ENCODE measurements at regions not wholly inside any gene's neighbourhood (a gene's known extent, or its start where the extent isn't known, plus 50 kb on each side); places are given as distances from the start of the nearest gene placed in this dataset.

- H3K9me3 Mint-ChIP-seq, result no peaks in the 10 kb centered on the region
- H3K27ac Mint-ChIP-seq, result no peak overlapping the region
- no peaks in the 10 kb centered on the region for H3K27me3 Mint-ChIP-seq (ENCODE audit: insufficient read depth)
- H3K36me3 Mint-ChIP-seq (ENCODE audit: low read depth), result no peaks in the 10 kb centered on the region
- H3K4me1 Mint-ChIP-seq (ENCODE audit: low read depth), result peaks cover 10% of the 10 kb centered on the region; the same call in 1 of the 2 replicates
- TF ChIP-seq, protein P1, sequence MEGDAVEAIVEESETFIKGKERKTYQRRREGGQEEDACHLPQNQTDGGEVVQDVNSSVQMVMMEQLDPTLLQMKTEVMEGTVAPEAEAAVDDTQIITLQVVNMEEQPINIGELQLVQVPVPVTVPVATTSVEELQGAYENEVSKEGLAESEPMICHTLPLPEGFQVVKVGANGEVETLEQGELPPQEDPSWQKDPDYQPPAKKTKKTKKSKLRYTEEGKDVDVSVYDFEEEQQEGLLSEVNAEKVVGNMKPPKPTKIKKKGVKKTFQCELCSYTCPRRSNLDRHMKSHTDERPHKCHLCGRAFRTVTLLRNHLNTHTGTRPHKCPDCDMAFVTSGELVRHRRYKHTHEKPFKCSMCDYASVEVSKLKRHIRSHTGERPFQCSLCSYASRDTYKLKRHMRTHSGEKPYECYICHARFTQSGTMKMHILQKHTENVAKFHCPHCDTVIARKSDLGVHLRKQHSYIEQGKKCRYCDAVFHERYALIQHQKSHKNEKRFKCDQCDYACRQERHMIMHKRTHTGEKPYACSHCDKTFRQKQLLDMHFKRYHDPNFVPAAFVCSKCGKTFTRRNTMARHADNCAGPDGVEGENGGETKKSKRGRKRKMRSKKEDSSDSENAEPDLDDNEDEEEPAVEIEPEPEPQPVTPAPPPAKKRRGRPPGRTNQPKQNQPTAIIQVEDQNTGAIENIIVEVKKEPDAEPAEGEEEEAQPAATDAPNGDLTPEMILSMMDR (IDR thresholded peaks at IDR 0.05), result no peak
- no peak for DNase-seq
- H3K4me3 Mint-ChIP-seq, result no peak overlapping the region
Measured at GRCh38 chr1:208607616-208608015, 363.4 kb upstream of the PLXNA2 start.

- Mint-ChIP-seq H3K9me3 (peaks cover 13% of the 10 kb centered on the region), H3K27ac (no peak overlapping the region), H3K36me3 (ENCODE audit: low read depth) (no peaks in the 10 kb centered on the region), H3K4me1 (ENCODE audit: low read depth) (no peaks in the 10 kb centered on the region), H3K4me3 (no peak overlapping the region), H3K27me3 (ENCODE audit: insufficient read depth) (peaks cover 2% of the 10 kb centered on the region; the same call in 1 of the 2 replicates)
- no peak for DNase-seq
- TF ChIP-seq, protein P1 (IDR thresholded peaks at IDR 0.05), result no peak
Measured at GRCh38 chr1:208614610-208615009, 370.4 kb upstream of the PLXNA2 start.

GRCh38 chr1:208615371-208615770 is 371.2 kb upstream of the PLXNA2 start:
- H3K4me3 Mint-ChIP-seq, result no peak overlapping the region
- no peak overlapping the region for H3K27ac Mint-ChIP-seq
- peaks cover 4% of the 10 kb centered on the region for H3K27me3 Mint-ChIP-seq (ENCODE audit: insufficient read depth)
- peaks cover 17% of the 10 kb centered on the region for H3K9me3 Mint-ChIP-seq
- TF ChIP-seq, protein P1 (IDR thresholded peaks at IDR 0.05), result no peak
- no peaks in the 10 kb centered on the region for H3K4me1 Mint-ChIP-seq (ENCODE audit: low read depth)
- no peak for DNase-seq
- no peaks in the 10 kb centered on the region for H3K36me3 Mint-ChIP-seq (ENCODE audit: low read depth)

DNA sequence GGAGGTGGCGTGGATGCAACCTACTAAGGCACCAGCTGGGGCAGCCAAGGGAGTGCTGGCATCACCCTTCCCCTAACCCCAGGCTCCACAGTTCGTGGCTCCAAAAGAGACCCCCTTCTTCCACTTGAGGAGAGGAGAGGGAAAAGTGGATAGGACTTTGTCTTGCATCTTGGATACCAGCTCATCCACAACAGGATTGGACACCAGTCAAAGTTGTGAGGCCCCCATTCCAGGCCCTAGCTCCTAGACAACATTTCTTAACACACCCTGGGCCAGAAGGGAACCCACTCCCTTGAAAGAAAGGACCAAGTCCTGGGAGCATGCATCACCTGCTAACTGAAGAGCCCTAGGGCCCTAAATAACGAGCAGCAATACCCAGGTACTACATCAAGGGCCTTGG is 372.6 kb upstream of the PLXNA2 start:
- Mint-ChIP-seq H3K36me3 (ENCODE audit: low read depth) (no peaks in the 10 kb centered on the region), H3K4me3 (no peak overlapping the region), H3K27me3 (ENCODE audit: insufficient read depth) (peaks cover 4% of the 10 kb centered on the region), H3K9me3 (peaks cover 28% of the 10 kb centered on the region), H3K27ac (no peak overlapping the region), H3K4me1 (ENCODE audit: low read depth) (no peaks in the 10 kb centered on the region)
- TF ChIP-seq, protein P1 (IDR thresholded peaks at IDR 0.05), result no peak
- DNase-seq, result no peak

DNA sequence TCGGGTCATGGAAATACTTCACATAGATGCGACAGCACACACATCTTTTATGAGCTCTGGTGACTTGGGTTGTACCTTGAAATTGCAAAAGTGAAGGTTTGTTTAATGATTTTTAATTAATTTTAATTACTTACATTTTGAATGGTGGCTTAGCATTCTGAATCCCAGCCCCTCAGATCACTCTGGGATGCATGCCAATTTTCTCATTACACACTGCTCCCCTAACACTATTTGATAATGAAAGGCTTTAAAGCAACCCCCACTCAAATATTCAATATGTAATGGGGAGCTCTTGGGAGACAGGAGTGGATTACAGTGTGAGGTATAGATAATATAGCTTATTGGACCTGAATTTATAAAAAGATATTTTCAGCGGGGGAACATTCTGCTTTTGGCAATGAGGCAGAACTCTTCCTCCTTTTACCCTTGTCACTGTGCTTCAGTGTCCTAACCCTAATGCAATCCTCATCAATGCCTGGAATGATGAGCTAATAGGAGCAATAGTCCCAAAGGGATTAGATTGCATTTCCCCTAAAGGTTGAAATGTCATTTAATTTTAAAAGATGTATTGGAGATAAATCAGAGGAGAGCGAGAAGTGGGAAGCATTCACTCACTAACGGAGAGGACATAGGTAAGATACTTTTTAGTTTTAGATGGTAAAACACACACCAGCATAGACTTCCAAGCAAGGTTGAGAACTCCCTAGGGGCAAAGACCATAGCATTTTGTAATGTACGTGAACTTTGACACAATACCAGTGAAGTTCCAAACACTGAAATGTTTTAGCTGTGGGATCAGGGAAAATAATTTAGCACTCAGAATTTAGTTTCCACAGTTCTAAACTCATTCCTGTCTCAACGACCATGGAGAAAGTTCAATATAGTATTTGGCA is 384.1 kb upstream of the PLXNA2 start:
- Mint-ChIP-seq H3K27me3 (ENCODE audit: insufficient read depth) (peaks cover 4% of the 10 kb centered on the region; the same call in 1 of the 2 replicates), H3K4me1 (ENCODE audit: low read depth) (no peaks in the 10 kb centered on the region), H3K4me3 (no peak overlapping the region), H3K27ac (no peak overlapping the region), H3K36me3 (ENCODE audit: low read depth) (no peaks in the 10 kb centered on the region), H3K9me3 (peaks cover 4% of the 10 kb centered on the region)
- no peak for DNase-seq
- TF ChIP-seq, protein P1 (IDR thresholded peaks at IDR 0.05), result no peak

Data from HFFc6 (cell line).